Ishikawa (cell line): ENCODE measurements at regions not wholly inside any gene's neighbourhood (a gene's known extent, or its start where the extent isn't known, plus 50 kb on each side); places are given as distances from the start of the nearest gene placed in this dataset.

Experiments used
- EGR1 ChIP-seq: IDR thresholded peaks from 2 replicates; pipeline ENCODE4 v1.6.1; 2012
- EP300 ChIP-seq: IDR thresholded peaks from 2 replicates; pipeline ENCODE4 v1.6.1; 2012; ENCODE audit warnings: borderline replicate concordance
- MAX ChIP-seq: IDR thresholded peaks from 2 replicates; pipeline ENCODE4 v1.6.1; 2012
- RAD21 ChIP-seq: IDR thresholded peaks from 2 replicates; pipeline ENCODE4 v1.6.1; 2012; ENCODE audit warnings: low read depth
- REST ChIP-seq: IDR thresholded peaks from 2 replicates; pipeline ENCODE4 v1.6.1; 2012; ENCODE audit warnings: low read depth, mild to moderate bottlenecking
- TAF1 ChIP-seq: IDR thresholded peaks from 2 replicates; pipeline ENCODE4 v1.6.1; 2012; ENCODE audit warnings: low read depth, mild to moderate bottlenecking
- USF1 ChIP-seq: IDR thresholded peaks from 2 replicates; pipeline ENCODE4 v1.6.1; 2012
- YY1 ChIP-seq: IDR thresholded peaks from 2 replicates; pipeline ENCODE4 v1.6.1; 2012; ENCODE audit warnings: low read depth

GRCh38 chr6:118371955-118372354, 176.1 kb upstream of the PLN start:
- no peak for TF ChIP-seq RAD21
- no peak for TF ChIP-seq EP300
- no peak for TF ChIP-seq YY1
- TF ChIP-seq MAX = no peak
- TF ChIP-seq EGR1 = no peak
- TF ChIP-seq TAF1 = no peak
- no peak for TF ChIP-seq REST
- no peak for TF ChIP-seq USF1
